ENCODE measurements at regions not wholly inside any gene's neighbourhood (a gene's known extent, or its start where the extent isn't known, plus 50 kb on each side); places are given as distances from the start of the nearest gene placed in this dataset.

GRCh38 chr14:55902241-55902640 is 216.0 kb upstream of the PELI2 start:
- no peak for TF ChIP-seq CTCF (conservative IDR thresholded peaks at IDR 0.05; ENCODE audit: low read depth, low read length)
- no peak for DNase-seq (ENCODE audit: low read depth)
- no peak overlapping the region for H3K4me3 ChIP-seq (ENCODE audit: low read depth, low read length)

- H3K4me3 ChIP-seq (ENCODE audit: low read depth, low read length), result no peak overlapping the region
- DNase-seq (ENCODE audit: low read depth), result no peak
- no peak for TF ChIP-seq CTCF (conservative IDR thresholded peaks at IDR 0.05; ENCODE audit: low read depth, low read length)
Measured at GRCh38 chr14:55904086-55904485, 214.1 kb upstream of the PELI2 start.

- H3K4me3 ChIP-seq (ENCODE audit: low read depth, low read length), result no peak overlapping the region
- TF ChIP-seq CTCF (conservative IDR thresholded peaks at IDR 0.05; ENCODE audit: low read depth, low read length), result no peak
- no peak for DNase-seq (ENCODE audit: low read depth)
Measured at GRCh38 chr14:55908106-55908505, 210.1 kb upstream of the PELI2 start.

- H3K4me3 ChIP-seq (ENCODE audit: low read depth, low read length), result no peak overlapping the region
- TF ChIP-seq CTCF (conservative IDR thresholded peaks at IDR 0.05; ENCODE audit: low read depth, low read length), result no peak
- no peak for DNase-seq (ENCODE audit: low read depth)
Measured at GRCh38 chr14:55909879-55910278, 208.3 kb upstream of the PELI2 start.

- TF ChIP-seq CTCF (conservative IDR thresholded peaks at IDR 0.05; ENCODE audit: low read depth, low read length), result no peak
- no peak overlapping the region for H3K4me3 ChIP-seq (ENCODE audit: low read depth, low read length)
- no peak for DNase-seq (ENCODE audit: low read depth)
Measured at GRCh38 chr14:55910601-55911243, 207.5 kb upstream of the PELI2 start.

GRCh38 chr14:55911776-55912175 is 206.4 kb upstream of the PELI2 start:
- TF ChIP-seq CTCF (conservative IDR thresholded peaks at IDR 0.05; ENCODE audit: low read depth, low read length), result no peak
- DNase-seq (ENCODE audit: low read depth), result no peak

GRCh38 chr14:55912344-55912743 is 205.9 kb upstream of the PELI2 start:
- no peak overlapping the region for H3K4me3 ChIP-seq (ENCODE audit: low read depth, low read length)
- TF ChIP-seq CTCF (conservative IDR thresholded peaks at IDR 0.05; ENCODE audit: low read depth, low read length), result no peak
- no peak for DNase-seq (ENCODE audit: low read depth)

More at GRCh38 chr14:55911776-55912175, 206.4 kb upstream of the PELI2 start:
- H3K4me3 ChIP-seq (ENCODE audit: low read depth, low read length), result no peak overlapping the region

Data from epithelial cell of proximal tubule (primary cell).